Non-pigmented ciliary epithelial cell (primary cell): ENCODE measurements at regions not wholly inside any gene's neighbourhood (a gene's known extent, or its start where the extent isn't known, plus 50 kb on each side); places are given as distances from the start of the nearest gene placed in this dataset.
"Not testable (repeated sequence)": the region's sequence is repeated elsewhere in the genome, so short reads cannot be mapped to it uniquely, and the experiment has no call there.

Source experiments
- DNase-seq: peaks from one replicate; pipeline ENCODE4 v3.0.0-alpha.2; 2010; ENCODE audit warnings: low read depth

- no peak for DNase-seq
Measured at GRCh38 chr2:47690132-47690531, 92.8 kb upstream of the MSH6 start.

- DNase-seq, result not testable (repeated sequence)
Measured at GRCh38 chr2:47689118-47689517, 93.8 kb upstream of the MSH6 start.

GRCh38 chr2:47688561-47688960 is 94.4 kb upstream of the MSH6 start:
- no peak for DNase-seq

- no peak for DNase-seq
Measured at GRCh38 chr2:47687856-47688255, 95.1 kb upstream of the MSH6 start.

GRCh38 chr2:47686018-47686417 is 96.9 kb upstream of the MSH6 start:
- no peak for DNase-seq

- no peak for DNase-seq
Measured at GRCh38 chr2:47682216-47682749, 100.7 kb upstream of the MSH6 start.

- DNase-seq, result no peak
Measured at GRCh38 chr2:47676261-47676926, 105.6 kb upstream of the KCNK12 start.

GRCh38 chr2:47675196-47675825 is 104.5 kb upstream of the KCNK12 start:
- DNase-seq, result no peak

- DNase-seq, result no peak
Measured at GRCh38 chr2:47666332-47666731, 95.5 kb upstream of the KCNK12 start.

GRCh38 chr2:47664817-47665216 is 94.0 kb upstream of the KCNK12 start:
- DNase-seq, result no peak

- no peak for DNase-seq
Measured at GRCh38 chr2:47662552-47662951, 91.8 kb upstream of the KCNK12 start.

GRCh38 chr2:47661310-47661709 is 90.5 kb upstream of the KCNK12 start:
- no peak for DNase-seq

- DNase-seq, result no peak
Measured at GRCh38 chr2:47660168-47660567, 89.4 kb upstream of the KCNK12 start.

- DNase-seq, result no peak
Measured at GRCh38 chr2:47658646-47659320, 88.0 kb upstream of the KCNK12 start.

- no peak for DNase-seq
Measured at GRCh38 chr2:47657886-47658489, 87.2 kb upstream of the KCNK12 start.

- peak; percentile 13 for DNase-seq
Measured at GRCh38 chr2:47656715-47657600, 86.2 kb upstream of the KCNK12 start.

- no peak for DNase-seq
Measured at GRCh38 chr2:47655563-47655880, 84.7 kb upstream of the KCNK12 start.

- no peak for DNase-seq
Measured at GRCh38 chr2:47654790-47655562, 84.2 kb upstream of the KCNK12 start.

- no peak for DNase-seq
Measured at GRCh38 chr2:47653902-47654789, 83.4 kb upstream of the KCNK12 start.

- DNase-seq, result no peak
Measured at GRCh38 chr2:47653036-47653435, 82.3 kb upstream of the KCNK12 start.
